ENCODE measurements at regions not wholly inside any gene's neighbourhood (a gene's known extent, or its start where the extent isn't known, plus 50 kb on each side); places are given as distances from the start of the nearest gene placed in this dataset.
"Not testable (repeated sequence)": the region's sequence is repeated elsewhere in the genome, so short reads cannot be mapped to it uniquely, and the experiment has no call there.

DNA sequence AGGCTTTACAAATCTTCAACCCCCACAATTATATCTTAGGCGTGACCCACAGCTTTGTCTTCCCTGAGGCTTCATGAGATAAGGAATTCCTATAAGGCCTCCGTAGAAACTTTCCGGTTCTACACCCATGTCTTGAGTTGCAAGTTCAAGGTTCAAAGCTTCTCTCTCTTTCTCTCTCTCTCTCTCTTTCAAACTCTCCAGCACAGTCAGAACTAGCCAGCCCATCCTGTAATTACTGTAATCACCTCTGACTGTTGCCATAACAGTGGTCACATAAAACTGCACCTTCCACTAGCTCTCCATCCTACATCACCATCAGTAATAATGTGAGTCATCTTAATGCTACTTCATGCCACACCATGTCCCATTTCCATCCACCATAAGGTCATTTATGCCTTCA, 90.0 kb upstream of the NFASC start:
- DNase-seq (ENCODE audit: low read depth, low spot score): no peak

GRCh38 chr1:204782118-204782700, 88.5 kb upstream of the NFASC start:
- DNase-seq (ENCODE audit: low read depth, low spot score): no peak

DNA sequence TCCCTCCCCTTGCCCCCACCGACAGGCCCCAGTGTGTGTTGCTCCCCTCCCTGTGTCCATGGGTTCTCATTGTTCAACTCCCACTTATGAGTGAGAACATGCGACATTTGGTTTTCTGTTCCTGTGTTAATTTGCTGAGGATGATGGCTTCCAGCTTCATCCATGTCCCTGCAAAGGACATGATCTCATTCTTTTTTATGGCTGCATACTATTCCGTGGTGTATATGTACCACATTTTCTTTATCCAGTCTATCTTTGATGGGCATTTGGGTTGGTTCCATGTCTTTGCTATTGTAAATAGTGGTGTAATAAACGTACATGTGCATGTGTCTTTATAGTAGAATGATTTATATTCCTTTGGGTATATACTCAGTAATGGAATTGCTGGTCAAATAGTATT, 85.6 kb upstream of the NFASC start:
- DNase-seq (ENCODE audit: low read depth, low spot score): not testable (repeated sequence)

- DNase-seq (ENCODE audit: low read depth, low spot score): no peak
These were observed 82.2 kb upstream of the NFASC start for GRCh38 chr1:204788470-204788869.

GRCh38 chr1:204791453-204792353, 79.0 kb upstream of the NFASC start:
- DNase-seq (ENCODE audit: low read depth, low spot score): peak; percentile 94

DNA sequence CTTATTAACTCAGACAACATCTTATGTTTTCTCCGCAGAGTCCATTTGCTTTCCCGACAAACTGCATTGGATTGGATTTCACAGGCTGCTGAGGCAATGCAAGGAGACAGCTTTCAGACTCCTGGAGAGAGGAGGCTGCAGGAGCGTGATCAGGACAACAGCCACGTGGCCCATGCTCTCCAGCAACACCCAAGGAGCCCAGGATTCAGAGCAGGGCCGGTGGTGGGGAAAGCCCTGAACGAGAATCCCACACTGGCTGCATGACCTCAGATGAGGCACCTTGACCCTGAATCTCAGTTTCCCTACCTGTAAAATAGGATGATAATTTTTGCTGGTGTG, 78.3 kb upstream of the NFASC start:
- no peak for DNase-seq (ENCODE audit: low read depth, low spot score)

DNA sequence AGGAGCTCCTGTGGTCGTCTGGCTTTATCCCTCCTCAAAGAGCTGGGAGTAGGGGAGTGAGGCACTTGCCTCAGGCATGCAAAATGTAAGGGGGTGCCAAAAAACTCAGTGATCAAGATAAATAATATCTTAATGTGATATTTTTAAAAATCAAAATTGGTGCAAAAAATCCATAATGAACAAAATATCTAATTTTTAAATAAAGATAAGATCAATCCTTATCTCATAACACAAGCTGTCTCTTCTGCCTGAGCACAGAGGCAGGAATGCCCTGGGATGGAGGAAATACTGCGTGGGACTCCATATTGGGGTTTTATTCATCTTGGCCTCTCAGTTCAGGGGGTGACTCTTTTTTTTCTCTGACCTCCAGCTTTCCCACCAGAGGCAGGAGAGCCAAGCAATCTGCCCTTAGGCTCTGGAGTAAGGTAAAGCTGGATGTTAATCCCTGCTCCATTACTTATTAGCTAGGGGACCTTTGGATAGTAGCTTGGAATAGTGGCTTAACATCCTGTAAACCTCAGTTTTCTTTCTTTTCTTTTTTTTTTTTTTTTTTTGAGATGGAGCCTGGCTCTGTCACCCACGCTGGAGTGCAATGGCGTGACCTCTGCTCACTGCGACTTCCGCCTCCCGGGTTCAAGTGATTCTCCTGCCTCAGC, 77.3 kb upstream of the NFASC start:
- no peak for DNase-seq (ENCODE audit: low read depth, low spot score)

DNA sequence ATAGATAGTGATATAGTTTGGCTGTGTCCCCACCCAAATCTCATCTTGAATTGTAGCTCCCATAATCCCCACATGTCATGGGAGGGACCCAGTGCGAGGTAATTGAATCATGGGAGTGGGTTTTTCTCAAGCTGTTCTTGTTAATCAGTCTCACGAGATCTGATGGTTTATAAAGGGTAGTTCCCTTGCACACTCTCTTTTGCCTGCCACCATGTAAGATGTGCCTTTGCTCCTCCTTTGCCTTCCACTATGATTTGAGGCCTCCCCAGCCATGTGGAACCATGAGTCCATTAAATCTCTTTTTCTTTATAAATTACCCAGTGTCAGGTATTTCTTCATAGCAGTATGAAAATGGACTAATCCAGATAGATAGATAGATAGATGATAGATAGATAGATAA, 73.8 kb upstream of the NFASC start:
- DNase-seq (ENCODE audit: low read depth, low spot score): not testable (repeated sequence)

DNA sequence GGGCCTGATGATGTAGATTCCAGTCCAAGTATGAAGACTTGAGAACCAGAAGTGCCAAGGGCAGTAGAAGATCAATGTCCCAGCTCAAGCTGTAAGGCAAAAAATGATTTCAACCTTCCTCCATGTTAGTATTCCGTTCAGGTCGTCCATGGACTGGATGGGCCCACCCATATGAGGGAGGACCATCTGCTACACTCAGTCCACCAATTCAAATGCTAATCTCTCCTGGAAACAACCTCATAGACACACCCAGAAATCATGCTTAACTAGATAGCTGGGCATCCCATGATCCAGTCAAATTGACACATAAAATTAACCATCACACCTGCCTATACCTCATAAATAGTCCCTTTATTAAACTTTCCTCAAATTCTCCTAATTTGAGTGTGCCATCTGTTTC, 73.3 kb upstream of the NFASC start:
- no peak for DNase-seq (ENCODE audit: low read depth, low spot score)

DNA sequence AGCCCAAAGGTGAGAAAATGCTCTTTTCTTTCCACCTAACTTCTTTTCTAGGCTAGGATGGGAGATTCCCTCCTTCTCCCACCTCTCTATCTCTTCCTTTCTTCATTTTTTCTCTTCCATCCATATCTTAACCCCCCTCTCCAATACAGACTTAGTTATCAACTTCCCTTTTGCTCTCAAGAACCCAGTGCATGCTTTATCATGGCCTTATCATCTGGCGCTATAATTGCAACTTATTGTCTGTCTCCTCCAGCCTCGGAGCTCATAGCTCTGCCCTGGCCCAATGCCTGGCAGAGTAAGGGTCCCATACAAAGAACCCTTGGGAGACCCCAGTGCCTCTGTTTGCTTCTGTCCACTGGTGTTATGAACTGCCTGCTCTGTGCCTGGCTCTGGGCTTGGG, 71.0 kb upstream of the NFASC start:
- DNase-seq (ENCODE audit: low read depth, low spot score): no peak

- no peak for DNase-seq (ENCODE audit: low read depth, low spot score)
These were observed 69.5 kb upstream of the NFASC start for GRCh38 chr1:204801211-204801610.

DNA sequence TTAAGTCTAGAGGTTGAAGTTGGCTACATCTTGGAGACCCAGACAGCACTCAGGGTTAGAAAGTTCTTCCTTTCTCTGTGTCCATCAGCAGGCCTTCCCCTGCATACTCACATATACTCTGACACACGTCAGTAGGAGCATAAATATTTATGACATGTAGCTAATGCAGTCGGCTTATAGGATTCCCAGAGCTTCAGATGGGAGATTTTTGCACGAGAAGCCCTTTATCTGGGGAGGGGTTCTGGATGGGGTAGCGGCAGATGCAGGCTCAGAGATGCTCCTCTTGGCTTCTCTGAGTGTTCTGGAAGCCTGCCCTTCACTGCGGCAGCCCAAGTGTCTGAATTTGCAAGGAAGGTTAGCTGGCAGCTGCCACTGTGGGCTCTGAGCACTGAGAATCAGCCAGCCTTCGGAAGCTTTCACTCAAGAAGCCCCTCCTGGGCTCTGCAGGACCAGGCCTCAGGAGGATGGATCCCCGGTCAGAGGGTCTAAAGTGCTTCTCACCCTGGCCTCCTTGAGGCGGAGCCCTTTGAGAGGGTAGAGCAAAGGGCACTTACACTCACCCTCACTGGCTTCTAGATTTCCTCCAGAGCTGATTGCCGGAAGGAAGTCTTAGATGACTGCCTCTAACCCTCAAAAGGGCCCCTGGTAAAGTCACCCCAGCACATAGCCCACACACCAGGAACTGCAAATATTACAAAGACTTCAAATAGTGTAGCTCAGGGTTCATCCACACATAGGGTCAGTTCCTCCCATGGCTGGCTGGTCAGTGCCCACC, 68.1 kb upstream of the NFASC start:
- no peak for DNase-seq (ENCODE audit: low read depth, low spot score)

DNA sequence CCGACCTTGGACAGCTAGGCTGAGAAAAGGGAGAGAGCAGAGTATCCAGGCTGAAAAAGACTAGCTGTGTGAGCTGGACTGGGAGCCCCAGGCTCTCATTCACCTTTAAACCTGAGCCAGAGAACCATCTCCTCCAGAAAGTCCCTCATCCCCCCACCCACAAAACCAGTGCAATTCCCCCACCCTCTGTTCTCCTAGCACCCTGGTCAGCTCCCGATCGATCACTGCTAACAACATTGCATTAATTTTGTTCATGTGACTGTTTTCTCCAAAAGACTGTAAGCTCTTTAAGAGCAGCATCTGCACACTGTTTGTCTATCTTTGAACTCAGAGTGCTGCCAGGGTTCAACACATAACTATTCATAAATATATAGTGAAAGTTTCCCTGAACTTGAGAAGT, 67.1 kb upstream of the NFASC start:
- DNase-seq (ENCODE audit: low read depth, low spot score): no peak

DNA sequence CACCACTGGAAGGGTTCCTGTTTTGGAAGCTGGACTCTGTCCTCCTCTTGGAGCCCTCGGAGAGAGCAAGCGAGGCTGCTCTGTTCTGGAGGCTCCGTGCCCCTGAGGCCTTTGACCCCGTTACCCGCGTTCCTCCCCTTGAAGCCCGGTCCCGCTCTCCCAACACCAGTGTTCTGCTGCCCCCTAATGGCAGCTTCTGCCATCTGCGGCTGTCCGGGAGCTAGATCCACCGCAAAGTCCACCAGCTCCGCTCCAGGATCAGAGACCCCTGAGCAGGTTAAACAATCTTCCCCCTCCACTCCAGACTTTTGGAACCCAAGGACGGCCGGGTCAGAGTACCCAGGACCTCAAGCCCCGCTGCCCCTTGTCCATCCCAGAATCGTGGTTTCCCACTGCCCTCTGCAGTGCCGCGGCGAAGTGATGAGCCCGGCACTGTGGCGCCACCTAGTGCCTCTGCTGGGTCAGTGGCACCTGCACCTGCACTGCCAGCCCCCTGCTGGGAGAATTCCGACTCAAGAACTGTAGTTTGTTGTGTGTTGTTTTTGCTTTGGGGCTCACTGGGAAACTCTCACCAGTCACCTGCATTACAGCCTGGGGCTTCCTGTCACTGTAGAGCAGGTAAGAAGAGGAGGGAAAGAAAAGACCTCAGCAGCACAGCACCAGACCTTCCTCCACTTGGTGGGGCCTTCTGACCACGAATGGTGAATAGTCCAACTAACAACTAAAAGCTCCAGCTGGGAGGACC, 63.5 kb upstream of the NFASC start:
- peak; percentile 97 for DNase-seq (ENCODE audit: low read depth, low spot score)

DNA sequence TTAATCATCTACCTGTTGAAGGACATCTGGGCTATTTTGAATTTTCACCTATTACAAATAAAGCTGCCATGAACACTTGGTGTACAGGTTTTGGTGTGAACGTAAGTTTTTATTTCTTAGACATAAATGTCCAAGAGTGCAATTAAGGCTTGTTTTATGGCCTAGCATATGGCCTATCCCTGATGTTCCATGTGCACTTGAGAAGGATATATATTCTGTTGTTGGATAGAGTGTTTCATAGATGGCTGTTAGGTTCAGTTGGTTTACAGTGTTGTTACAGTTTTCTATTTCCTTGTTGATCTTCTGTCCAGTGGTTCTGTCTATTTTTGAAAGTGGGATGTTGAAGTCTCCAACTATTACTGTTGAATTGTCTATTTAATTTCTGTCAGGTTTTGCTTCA, 61.2 kb upstream of the NFASC start:
- no peak for DNase-seq (ENCODE audit: low read depth, low spot score)

DNA sequence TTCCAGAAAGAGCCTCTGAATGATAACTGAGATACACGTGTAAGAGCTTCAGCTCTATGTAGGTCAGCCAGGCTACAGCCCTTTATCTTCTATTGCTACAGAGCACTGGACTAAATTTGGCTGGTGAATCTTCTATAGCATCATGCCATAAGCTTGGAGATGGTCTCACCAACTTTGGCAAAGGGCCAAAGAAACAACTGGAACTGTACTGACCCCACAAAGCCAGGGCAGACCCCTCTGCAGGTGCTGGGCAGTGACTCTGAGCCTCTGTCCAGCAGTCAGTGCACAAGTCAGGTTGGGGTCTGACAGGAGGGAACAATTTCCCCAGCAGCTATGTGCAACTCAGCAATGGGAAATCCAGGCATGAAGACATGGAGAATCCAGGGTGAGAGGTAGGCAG, 57.8 kb upstream of the NFASC start:
- no peak for DNase-seq (ENCODE audit: low read depth, low spot score)

DNA sequence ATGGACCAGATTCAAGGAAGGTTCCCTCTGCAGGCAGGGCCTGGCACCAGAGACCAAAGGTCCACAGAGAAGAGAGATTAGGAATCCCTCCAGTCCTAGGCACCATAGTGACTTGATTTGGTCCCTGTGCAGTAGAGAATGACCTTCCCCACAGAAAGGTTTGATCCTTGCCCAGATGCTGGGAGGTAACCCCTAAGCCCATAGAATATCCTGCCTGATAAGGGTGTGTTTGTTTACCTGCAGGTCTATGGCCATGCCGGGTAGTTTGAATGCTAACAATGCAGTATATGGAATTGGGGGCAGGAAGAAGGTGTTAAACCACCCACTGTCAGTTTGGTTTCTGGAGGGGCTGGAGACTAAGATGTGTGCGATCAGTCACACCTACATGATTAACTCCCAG, 57.1 kb upstream of the NFASC start:
- DNase-seq (ENCODE audit: low read depth, low spot score): no peak

GRCh38 chr1:204814166-204814884, 56.3 kb upstream of the NFASC start:
- DNase-seq (ENCODE audit: low read depth, low spot score): no peak

DNA sequence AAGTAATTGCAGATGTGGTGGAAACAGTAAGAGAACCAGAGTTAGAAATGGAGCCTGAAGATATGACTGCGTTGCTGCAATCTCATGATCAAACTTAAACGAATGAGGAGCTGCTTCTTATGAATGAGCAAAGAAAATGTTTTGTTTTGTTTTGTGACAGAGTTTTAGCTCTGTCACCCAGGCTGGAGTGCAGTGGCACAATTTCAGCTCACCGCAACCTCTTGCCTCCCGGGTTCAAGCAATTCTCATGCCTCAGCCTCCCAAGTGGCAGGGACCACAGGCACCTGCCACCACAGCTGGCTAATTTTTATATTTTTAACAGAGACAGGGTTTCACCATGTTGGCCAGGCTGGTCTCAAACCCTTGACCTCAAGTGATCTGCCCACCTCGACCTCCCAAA, 53.3 kb upstream of the NFASC start:
- no peak for DNase-seq (ENCODE audit: low read depth, low spot score)

GRCh38 chr1:204818998-204819397, 51.7 kb upstream of the NFASC start:
- DNase-seq (ENCODE audit: low read depth, low spot score): no peak

DNA sequence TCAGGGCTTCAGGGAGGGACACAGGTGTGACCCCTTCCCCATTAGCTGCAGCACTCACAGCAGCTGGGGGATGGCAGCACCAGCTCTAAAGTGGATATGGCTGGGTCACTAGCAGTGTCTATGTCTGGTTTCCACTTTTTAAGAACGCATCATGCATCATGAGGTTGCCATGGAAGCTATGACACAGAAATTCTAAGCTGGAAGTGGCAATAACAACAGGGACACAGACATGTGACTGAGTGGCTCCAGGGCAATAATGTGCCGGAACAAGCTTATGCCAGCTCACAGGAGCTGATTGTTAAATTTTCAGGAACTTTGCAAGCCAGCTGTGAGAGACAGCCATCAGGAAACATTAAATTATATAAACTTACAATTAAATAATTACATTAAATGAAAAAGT, 51.2 kb upstream of the NFASC start:
- no peak for DNase-seq (ENCODE audit: low read depth, low spot score)
